Epithelial cell of esophagus (primary cell): ENCODE measurements at regions not wholly inside any gene's neighbourhood (a gene's known extent, or its start where the extent isn't known, plus 50 kb on each side); places are given as distances from the start of the nearest gene placed in this dataset.

ENCODE experiments used
- DNase-seq: peaks from one replicate; pipeline ENCODE4 v3.0.0; 2010; ENCODE audit warnings: low read depth
- H3K4me3 ChIP-seq: 2 replicates; pipeline ENCODE4 v1.5.1; 2011; ENCODE audit warnings: mild to moderate bottlenecking, low read length, control low read depth
- CTCF ChIP-seq: IDR thresholded peaks from 2 replicates; pipeline ENCODE4 v1.5.1; 2011; ENCODE audit warnings: low read depth, mild to moderate bottlenecking, low read length, control low read depth, inconsistent platforms; ENCODE audit not compliant: insufficient read depth; ENCODE audit errors: missing control alignments

- no peak overlapping the region for H3K4me3 ChIP-seq
- no peak for TF ChIP-seq CTCF
- no peak for DNase-seq
These were observed 101.2 kb upstream of the SLC4A4 start for GRCh38 chr4:71237641-71238040.

GRCh38 chr4:71239365-71239764, 99.5 kb upstream of the SLC4A4 start:
- TF ChIP-seq CTCF, result no peak
- H3K4me3 ChIP-seq, result no peak overlapping the region
- peak; percentile 54 for DNase-seq

GRCh38 chr4:71240094-71240493, 98.7 kb upstream of the SLC4A4 start:
- TF ChIP-seq CTCF, result no peak
- no peak overlapping the region for H3K4me3 ChIP-seq
- no peak for DNase-seq

- no peak for DNase-seq
- TF ChIP-seq CTCF, result no peak
- H3K4me3 ChIP-seq, result no peak overlapping the region
These were observed 97.1 kb upstream of the SLC4A4 start for GRCh38 chr4:71241501-71242288.

GRCh38 chr4:71243091-71243833, 95.6 kb upstream of the SLC4A4 start:
- DNase-seq, result no peak
- no peak overlapping the region for H3K4me3 ChIP-seq
- no peak for TF ChIP-seq CTCF

- no peak for DNase-seq
- no peak overlapping the region for H3K4me3 ChIP-seq
- no peak for TF ChIP-seq CTCF
These were observed 91.1 kb upstream of the SLC4A4 start for GRCh38 chr4:71247706-71248105.
